MM.1S (cell line): ENCODE measurements at regions not wholly inside any gene's neighbourhood (a gene's known extent, or its start where the extent isn't known, plus 50 kb on each side); places are given as distances from the start of the nearest gene placed in this dataset.

ENCODE experiments used
- DNase-seq: peaks from one replicate; pipeline ENCODE4 v3.0.0-alpha.2; 2015
- H2AFZ ChIP-seq: fragments of 300-600 bp; sonication (generic); 2 replicates; pipeline ENCODE4 v1.6.0; 2016; ENCODE audit warnings: antibody characterized with exemption, low read length
- H3F3A ChIP-seq: fragments of 300-600 bp; sonication (generic); 2 replicates; pipeline ENCODE4 v1.6.1; 2016; ENCODE audit warnings: mild to moderate bottlenecking, antibody characterized with exemption, low read length, moderate library complexity, mixed read lengths; ENCODE audit not compliant: insufficient read depth
- H3K27ac ChIP-seq: fragments of 300-600 bp; sonication (generic); 2 replicates; pipeline ENCODE4 v1.5.1; 2016; ENCODE audit warnings: mild to moderate bottlenecking, low read length
- H3K27me3 ChIP-seq: fragments of 300-600 bp; sonication (generic); replicated peaks from 2 replicates; pipeline ENCODE4 v1.6.0; 2016; ENCODE audit warnings: low read length; ENCODE audit not compliant: insufficient read depth
- H3K36me3 ChIP-seq: fragments of 300-600 bp; sonication (generic); replicated peaks from 2 replicates; pipeline ENCODE4 v1.6.1; 2016; ENCODE audit warnings: mild to moderate bottlenecking, low read length, mixed read lengths; ENCODE audit not compliant: insufficient read depth
- H3K4me1 ChIP-seq: fragments of 300-600 bp; sonication (generic); 2 replicates; pipeline ENCODE4 v1.6.1; 2016; ENCODE audit warnings: low read length, mixed read lengths
- H3K4me2 ChIP-seq: fragments of 300-600 bp; sonication (generic); 2 replicates; pipeline ENCODE4 v1.6.0; 2016; ENCODE audit warnings: low read depth, low read length
- H3K4me3 ChIP-seq: fragments of 300-600 bp; sonication (generic); 2 replicates; pipeline ENCODE4 v1.5.1; 2016; ENCODE audit warnings: low read length, mixed read lengths
- H3K79me2 ChIP-seq: fragments of 300-600 bp; sonication (generic); 2 replicates; pipeline ENCODE4 v1.6.1; 2016; ENCODE audit warnings: mixed run types, low read length, mixed read lengths
- H3K9ac ChIP-seq: fragments of 300-600 bp; sonication (generic); 2 replicates; pipeline ENCODE4 v1.6.1; 2016; ENCODE audit warnings: low read length, mixed read lengths
- H3K9me2 ChIP-seq: fragments of 300-600 bp; sonication (generic); replicated peaks from 2 replicates; pipeline ENCODE4 v1.6.1; 2016; ENCODE audit warnings: mild to moderate bottlenecking, low read length, mixed read lengths; ENCODE audit not compliant: insufficient read depth
- H3K9me3 ChIP-seq: fragments of 300-600 bp; sonication (generic); replicated peaks from 2 replicates; pipeline ENCODE4 v1.6.1; 2016; ENCODE audit warnings: mild to moderate bottlenecking, low read length, mixed read lengths; ENCODE audit not compliant: insufficient read depth
- H4K20me1 ChIP-seq: fragments of 300-600 bp; sonication (generic); 2 replicates; pipeline ENCODE4 v1.6.1; 2016; ENCODE audit warnings: mild to moderate bottlenecking, low read length, moderate library complexity, mixed read lengths; ENCODE audit not compliant: insufficient read depth
- CTCF ChIP-seq: fragments of 300-600 bp; sonication (generic); IDR thresholded peaks from 2 replicates; pipeline ENCODE4 v1.5.1; 2016; ENCODE audit warnings: antibody characterized with exemption, low read length, mixed read lengths
- EZH2 ChIP-seq: fragments of 300-600 bp; sonication (generic); optimal IDR thresholded peaks from 2 replicates; pipeline ENCODE3; 2017; ENCODE audit warnings: low read depth, mild to moderate bottlenecking, antibody characterized with exemption, low read length, mixed read lengths
- EZH2phosphoT487 ChIP-seq: fragments of 300-600 bp; sonication (generic); IDR thresholded peaks from 2 replicates; pipeline ENCODE4 v1.6.1; 2018; ENCODE audit warnings: antibody characterized with exemption, low read length

GRCh38 chr7:40921589-40922315, 781.1 kb downstream of the INHBA start:
- H3K79me2 ChIP-seq: no peaks in the 10 kb centered on the region
- no peak for DNase-seq
- no peaks in the 10 kb centered on the region for H4K20me1 ChIP-seq
- H3K4me2 ChIP-seq: no peak overlapping the region
- no peak overlapping the region for H3K9ac ChIP-seq
- H3K27ac ChIP-seq: no peak overlapping the region
- no peak overlapping the region for H2AFZ ChIP-seq
- H3K9me3 ChIP-seq: no peaks in the 10 kb centered on the region
- no peaks in the 10 kb centered on the region for H3K9me2 ChIP-seq
- H3K27me3 ChIP-seq: no peaks in the 10 kb centered on the region
- TF ChIP-seq EZH2phosphoT487 (no peak), CTCF (no peak), EZH2 (no peak)
- no peak overlapping the region for H3K4me3 ChIP-seq
- no peaks in the 10 kb centered on the region for H3F3A ChIP-seq
- no peaks in the 10 kb centered on the region for H3K4me1 ChIP-seq
- H3K36me3 ChIP-seq: no peaks in the 10 kb centered on the region

- Histone ChIP-seq H3K27me3 (no peaks in the 10 kb centered on the region), H3K4me1 (no peaks in the 10 kb centered on the region), H3K9me2 (no peaks in the 10 kb centered on the region), H3F3A (no peaks in the 10 kb centered on the region), H3K36me3 (no peaks in the 10 kb centered on the region), H4K20me1 (no peaks in the 10 kb centered on the region), H3K4me2 (no peak overlapping the region), H3K9me3 (no peaks in the 10 kb centered on the region), H3K79me2 (no peaks in the 10 kb centered on the region), H3K9ac (no peak overlapping the region), H3K4me3 (no peak overlapping the region), H2AFZ (no peak overlapping the region), H3K27ac (no peak overlapping the region)
- no peak for DNase-seq
- TF ChIP-seq EZH2phosphoT487 (no peak), EZH2 (no peak)
Measured at GRCh38 chr7:40918701-40919271, 784.0 kb downstream of the SUGCT start.

- Histone ChIP-seq H3K79me2 (no peaks in the 10 kb centered on the region), H3K9me2 (no peaks in the 10 kb centered on the region), H4K20me1 (no peaks in the 10 kb centered on the region), H3K27me3 (no peaks in the 10 kb centered on the region), H3K9ac (no peak overlapping the region), H3K9me3 (no peaks in the 10 kb centered on the region), H3K36me3 (no peaks in the 10 kb centered on the region), H3K27ac (no peak overlapping the region), H2AFZ (no peak overlapping the region), H3K4me3 (no peak overlapping the region), H3K4me2 (no peak overlapping the region), H3K4me1 (no peaks in the 10 kb centered on the region), H3F3A (no peaks in the 10 kb centered on the region)
- no peak for TF ChIP-seq CTCF
- TF ChIP-seq EZH2: no peak
- no peak for TF ChIP-seq EZH2phosphoT487
- DNase-seq: no peak
Measured at GRCh38 chr7:40916813-40917212, 782.0 kb downstream of the SUGCT start.

GRCh38 chr7:40915071-40915470, 780.3 kb downstream of the SUGCT start:
- no peaks in the 10 kb centered on the region for H4K20me1 ChIP-seq
- H3K4me2 ChIP-seq: no peak overlapping the region
- H3K27ac ChIP-seq: no peak overlapping the region
- no peaks in the 10 kb centered on the region for H3K79me2 ChIP-seq
- DNase-seq: no peak
- H3K9ac ChIP-seq: no peak overlapping the region
- no peaks in the 10 kb centered on the region for H3K4me1 ChIP-seq
- no peaks in the 10 kb centered on the region for H3K27me3 ChIP-seq
- no peak overlapping the region for H2AFZ ChIP-seq
- H3K4me3 ChIP-seq: no peak overlapping the region
- H3K9me3 ChIP-seq: no peaks in the 10 kb centered on the region
- no peak for TF ChIP-seq EZH2phosphoT487
- TF ChIP-seq CTCF: no peak
- TF ChIP-seq EZH2: no peak
- H3K9me2 ChIP-seq: no peaks in the 10 kb centered on the region
- no peaks in the 10 kb centered on the region for H3F3A ChIP-seq
- no peaks in the 10 kb centered on the region for H3K36me3 ChIP-seq
